MM.1S (cell line): ENCODE measurements at regions not wholly inside any gene's neighbourhood (a gene's known extent, or its start where the extent isn't known, plus 50 kb on each side); places are given as distances from the start of the nearest gene placed in this dataset.

Experiments
- DNase-seq: peaks from one replicate; pipeline ENCODE4 v3.0.0-alpha.2; 2015
- H2AFZ ChIP-seq: fragments of 300-600 bp; sonication (generic); 2 replicates; pipeline ENCODE4 v1.6.0; 2016; ENCODE audit warnings: antibody characterized with exemption, low read length
- H3F3A ChIP-seq: fragments of 300-600 bp; sonication (generic); 2 replicates; pipeline ENCODE4 v1.6.1; 2016; ENCODE audit warnings: mild to moderate bottlenecking, antibody characterized with exemption, low read length, moderate library complexity, mixed read lengths; ENCODE audit not compliant: insufficient read depth
- H3K27ac ChIP-seq: fragments of 300-600 bp; sonication (generic); 2 replicates; pipeline ENCODE4 v1.5.1; 2016; ENCODE audit warnings: mild to moderate bottlenecking, low read length
- H3K27me3 ChIP-seq: fragments of 300-600 bp; sonication (generic); replicated peaks from 2 replicates; pipeline ENCODE4 v1.6.0; 2016; ENCODE audit warnings: low read length; ENCODE audit not compliant: insufficient read depth
- H3K36me3 ChIP-seq: fragments of 300-600 bp; sonication (generic); replicated peaks from 2 replicates; pipeline ENCODE4 v1.6.1; 2016; ENCODE audit warnings: mild to moderate bottlenecking, low read length, mixed read lengths; ENCODE audit not compliant: insufficient read depth
- H3K4me1 ChIP-seq: fragments of 300-600 bp; sonication (generic); 2 replicates; pipeline ENCODE4 v1.6.1; 2016; ENCODE audit warnings: low read length, mixed read lengths
- H3K4me2 ChIP-seq: fragments of 300-600 bp; sonication (generic); 2 replicates; pipeline ENCODE4 v1.6.0; 2016; ENCODE audit warnings: low read depth, low read length
- H3K4me3 ChIP-seq: fragments of 300-600 bp; sonication (generic); 2 replicates; pipeline ENCODE4 v1.5.1; 2016; ENCODE audit warnings: low read length, mixed read lengths
- H3K79me2 ChIP-seq: fragments of 300-600 bp; sonication (generic); 2 replicates; pipeline ENCODE4 v1.6.1; 2016; ENCODE audit warnings: mixed run types, low read length, mixed read lengths
- H3K9ac ChIP-seq: fragments of 300-600 bp; sonication (generic); 2 replicates; pipeline ENCODE4 v1.6.1; 2016; ENCODE audit warnings: low read length, mixed read lengths
- H3K9me2 ChIP-seq: fragments of 300-600 bp; sonication (generic); replicated peaks from 2 replicates; pipeline ENCODE4 v1.6.1; 2016; ENCODE audit warnings: mild to moderate bottlenecking, low read length, mixed read lengths; ENCODE audit not compliant: insufficient read depth
- H3K9me3 ChIP-seq: fragments of 300-600 bp; sonication (generic); replicated peaks from 2 replicates; pipeline ENCODE4 v1.6.1; 2016; ENCODE audit warnings: mild to moderate bottlenecking, low read length, mixed read lengths; ENCODE audit not compliant: insufficient read depth
- H4K20me1 ChIP-seq: fragments of 300-600 bp; sonication (generic); 2 replicates; pipeline ENCODE4 v1.6.1; 2016; ENCODE audit warnings: mild to moderate bottlenecking, low read length, moderate library complexity, mixed read lengths; ENCODE audit not compliant: insufficient read depth
- EZH2 ChIP-seq: fragments of 300-600 bp; sonication (generic); optimal IDR thresholded peaks from 2 replicates; pipeline ENCODE3; 2017; ENCODE audit warnings: low read depth, mild to moderate bottlenecking, antibody characterized with exemption, low read length, mixed read lengths
- EZH2phosphoT487 ChIP-seq: fragments of 300-600 bp; sonication (generic); IDR thresholded peaks from 2 replicates; pipeline ENCODE4 v1.6.1; 2018; ENCODE audit warnings: antibody characterized with exemption, low read length
- TF ChIP-seq, protein P1 (sequence below): fragments of 300-600 bp; sonication (generic); IDR thresholded peaks from 2 replicates; pipeline ENCODE4 v1.5.1; 2016; ENCODE audit warnings: antibody characterized with exemption, low read length, mixed read lengths

DNA sequence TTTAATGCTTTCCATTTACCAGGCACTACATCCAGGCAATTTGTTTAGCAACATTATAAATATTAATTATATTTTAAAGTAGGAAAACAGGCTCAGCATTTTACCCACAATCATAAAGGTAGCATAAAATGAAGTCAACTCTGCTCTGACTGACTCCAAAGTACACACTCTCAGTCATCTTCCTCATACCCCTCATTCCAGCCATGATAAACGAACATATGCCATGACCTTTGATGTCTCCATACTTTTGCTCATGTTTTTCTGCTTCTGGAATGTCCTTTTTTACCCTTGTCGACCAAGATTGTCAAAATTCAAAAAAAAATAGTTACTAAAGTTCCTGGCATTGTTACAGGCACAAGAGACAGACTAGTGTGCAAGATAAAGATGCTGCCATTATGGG lies 77.7 kb upstream of the SOX6 start:
- H3K27ac ChIP-seq = no peak overlapping the region
- H3K36me3 ChIP-seq = no peaks in the 10 kb centered on the region
- H3K27me3 ChIP-seq = no peaks in the 10 kb centered on the region
- H3K9me2 ChIP-seq = no peaks in the 10 kb centered on the region
- H4K20me1 ChIP-seq = no peaks in the 10 kb centered on the region
- H3K4me2 ChIP-seq = no peak overlapping the region
- no peak for TF ChIP-seq EZH2phosphoT487
- TF ChIP-seq, protein P1, sequence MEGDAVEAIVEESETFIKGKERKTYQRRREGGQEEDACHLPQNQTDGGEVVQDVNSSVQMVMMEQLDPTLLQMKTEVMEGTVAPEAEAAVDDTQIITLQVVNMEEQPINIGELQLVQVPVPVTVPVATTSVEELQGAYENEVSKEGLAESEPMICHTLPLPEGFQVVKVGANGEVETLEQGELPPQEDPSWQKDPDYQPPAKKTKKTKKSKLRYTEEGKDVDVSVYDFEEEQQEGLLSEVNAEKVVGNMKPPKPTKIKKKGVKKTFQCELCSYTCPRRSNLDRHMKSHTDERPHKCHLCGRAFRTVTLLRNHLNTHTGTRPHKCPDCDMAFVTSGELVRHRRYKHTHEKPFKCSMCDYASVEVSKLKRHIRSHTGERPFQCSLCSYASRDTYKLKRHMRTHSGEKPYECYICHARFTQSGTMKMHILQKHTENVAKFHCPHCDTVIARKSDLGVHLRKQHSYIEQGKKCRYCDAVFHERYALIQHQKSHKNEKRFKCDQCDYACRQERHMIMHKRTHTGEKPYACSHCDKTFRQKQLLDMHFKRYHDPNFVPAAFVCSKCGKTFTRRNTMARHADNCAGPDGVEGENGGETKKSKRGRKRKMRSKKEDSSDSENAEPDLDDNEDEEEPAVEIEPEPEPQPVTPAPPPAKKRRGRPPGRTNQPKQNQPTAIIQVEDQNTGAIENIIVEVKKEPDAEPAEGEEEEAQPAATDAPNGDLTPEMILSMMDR = no peak
- no peak for TF ChIP-seq EZH2
- no peaks in the 10 kb centered on the region for H3K79me2 ChIP-seq
- no peak overlapping the region for H2AFZ ChIP-seq
- H3K4me1 ChIP-seq = no peaks in the 10 kb centered on the region
- H3F3A ChIP-seq = no peaks in the 10 kb centered on the region
- H3K9me3 ChIP-seq = no peaks in the 10 kb centered on the region
- H3K9ac ChIP-seq = no peak overlapping the region
- no peak overlapping the region for H3K4me3 ChIP-seq
- no peak for DNase-seq

GRCh38 chr11:16430674-16431073 lies 74.3 kb upstream of the SOX6 start:
- Histone ChIP-seq H4K20me1 (no peaks in the 10 kb centered on the region), H3K36me3 (no peaks in the 10 kb centered on the region), H3K9ac (no peak overlapping the region), H2AFZ (no peak overlapping the region), H3K27ac (no peak overlapping the region), H3F3A (no peaks in the 10 kb centered on the region), H3K9me2 (no peaks in the 10 kb centered on the region), H3K27me3 (no peaks in the 10 kb centered on the region), H3K9me3 (no peaks in the 10 kb centered on the region), H3K4me1 (no peaks in the 10 kb centered on the region), H3K4me3 (no peak overlapping the region), H3K79me2 (no peaks in the 10 kb centered on the region), H3K4me2 (no peak overlapping the region)
- DNase-seq = no peak
- TF ChIP-seq, protein P1 = no peak
- TF ChIP-seq EZH2 (no peak), EZH2phosphoT487 (no peak)

GRCh38 chr11:16421826-16422225 lies 65.5 kb upstream of the SOX6 start:
- TF ChIP-seq, protein P1 = no peak
- TF ChIP-seq EZH2phosphoT487 = no peak

More at GRCh38 chr11:16421826-16422225, 65.5 kb upstream of the SOX6 start:
- H3K9me2 ChIP-seq = no peaks in the 10 kb centered on the region
- no peaks in the 10 kb centered on the region for H4K20me1 ChIP-seq
- H3K27me3 ChIP-seq = no peaks in the 10 kb centered on the region
- no peaks in the 10 kb centered on the region for H3K36me3 ChIP-seq
- no peak overlapping the region for H3K27ac ChIP-seq
- no peaks in the 10 kb centered on the region for H3K4me1 ChIP-seq
- H3K9me3 ChIP-seq = no peaks in the 10 kb centered on the region
- H2AFZ ChIP-seq = no peak overlapping the region
- H3K9ac ChIP-seq = no peak overlapping the region
- no peaks in the 10 kb centered on the region for H3F3A ChIP-seq
- no peak overlapping the region for H3K4me2 ChIP-seq
- DNase-seq = no peak
- no peak overlapping the region for H3K4me3 ChIP-seq
- H3K79me2 ChIP-seq = no peaks in the 10 kb centered on the region
